Keratinocyte (primary cell): ENCODE measurements at regions not wholly inside any gene's neighbourhood (a gene's known extent, or its start where the extent isn't known, plus 50 kb on each side); places are given as distances from the start of the nearest gene placed in this dataset.

Experiments used
- DNase-seq: peaks from one replicate; pipeline ENCODE4 v3.0.0-alpha.2; 2011; ENCODE audit warnings: low read depth, missing footprints, low spot score
- FAIRE-seq: peaks from 2 replicates; lab custom pipeline; 2011; peaks lifted over from hg19 to GRCh38; lab: Jason Lieb, UNC
- H2AFZ ChIP-seq: 2 replicates; pipeline ENCODE4 v1.6.0; 2012; ENCODE audit warnings: low read length, control low read depth, inconsistent platforms; ENCODE audit not compliant: control insufficient read depth
- H3K27ac ChIP-seq: 2 replicates; pipeline ENCODE4 v1.5.1; 2011; ENCODE audit warnings: low read length; ENCODE audit not compliant: control insufficient read depth, insufficient read depth
- H3K27me3 ChIP-seq: 3 replicates; pipeline ENCODE4 v1.6.0; 2011; ENCODE audit warnings: low read length; ENCODE audit not compliant: control insufficient read depth, insufficient read depth; ENCODE audit errors: extremely low read depth
- H3K36me3 ChIP-seq, 2 experiments: 2 replicates in 1 of 2; 3 replicates in 1 of 2; pipeline ENCODE4 v1.5.1; 2011; ENCODE audit warnings: low read length in 2 of 2, mild to moderate bottlenecking in 1 of 2; ENCODE audit not compliant: control insufficient read depth in 2 of 2, insufficient read depth in 2 of 2; ENCODE audit errors: extremely low read depth in 1 of 2
- H3K4me1 ChIP-seq: 3 replicates; pipeline ENCODE4 v1.5.1; 2011; ENCODE audit warnings: low read length; ENCODE audit not compliant: control insufficient read depth, insufficient read depth; ENCODE audit errors: extremely low read depth
- H3K4me2 ChIP-seq: 3 replicates; pipeline ENCODE4 v1.6.0; 2011; ENCODE audit warnings: low read depth, low read length; ENCODE audit not compliant: control insufficient read depth, insufficient read depth; ENCODE audit errors: extremely low read depth
- H3K4me3 ChIP-seq, 3 experiments: fragments of 200-600 bp in 1 of 3; sonication (generic) in 1 of 3; 2 replicates in 2 of 3; 3 replicates in 1 of 3; pipeline ENCODE4 v1.5.1; 2011 to 2016; ENCODE audit warnings: low read length in 3 of 3, mild to moderate bottlenecking in 3 of 3, control low read depth in 2 of 3, inconsistent platforms in 1 of 3, low read depth in 1 of 3, mixed read lengths in 1 of 3, mixed run types in 1 of 3, moderate library complexity in 1 of 3; ENCODE audit not compliant: control insufficient read depth in 2 of 3, insufficient read depth in 2 of 3; ENCODE audit errors: extremely low read depth in 1 of 3
- H3K79me2 ChIP-seq: 2 replicates; pipeline ENCODE4 v1.6.0; 2012; ENCODE audit warnings: low read length; ENCODE audit not compliant: control insufficient read depth, insufficient read depth
- H3K9ac ChIP-seq: 3 replicates; pipeline ENCODE4 v1.6.0; 2011; ENCODE audit warnings: low read length; ENCODE audit not compliant: control insufficient read depth, insufficient read depth; ENCODE audit errors: extremely low read depth
- H3K9me1 ChIP-seq: 3 replicates; pipeline ENCODE4 v1.6.0; 2011; ENCODE audit warnings: low read length; ENCODE audit not compliant: control insufficient read depth, insufficient read depth; ENCODE audit errors: extremely low read depth
- H3K9me3 ChIP-seq: 2 replicates; pipeline ENCODE4 v1.5.1; 2012; ENCODE audit warnings: low read depth, low read length; ENCODE audit not compliant: control insufficient read depth
- H4K20me1 ChIP-seq: 3 replicates; pipeline ENCODE4 v1.6.0; 2011; ENCODE audit warnings: low read length; ENCODE audit not compliant: control insufficient read depth, insufficient read depth; ENCODE audit errors: extremely low read depth
- CTCF ChIP-seq, 3 experiments: IDR thresholded peaks in 1 of 3; conservative IDR thresholded peaks in 1 of 3; optimal IDR thresholded peaks in 1 of 3; 2 replicates in 2 of 3; 3 replicates in 1 of 3; pipeline versions ENCODE3 to v1.5.1; 2011; ENCODE audit warnings: low read length in 3 of 3, mild to moderate bottlenecking in 3 of 3, moderate library complexity in 2 of 3, control low read depth in 1 of 3, inconsistent platforms in 1 of 3; ENCODE audit not compliant: insufficient read depth in 2 of 3; ENCODE audit errors: extremely low read depth in 1 of 3
- EZH2 ChIP-seq: IDR thresholded peaks from one replicate; pipeline ENCODE4 v1.6.1; 2012; ENCODE audit warnings: inconsistent platforms, mild to moderate bottlenecking, low read length, moderate library complexity
- dilution Hi-C: fragments of 300-500 bp; cut with MboI; formaldehyde crosslinking; loops from one replicate; pipeline ENCODE4 v1.7.0; 2020; ENCODE audit warnings: low sequenced_read_pairs; ENCODE audit not compliant: extremely low pct_ligation_motif_present

GRCh38 chr2:145287736-145288135 lies 767.8 kb upstream of the ZEB2 start:
- Histone ChIP-seq H3K36me3 (no peaks in the 10 kb centered on the region), H4K20me1 (no peaks in the 10 kb centered on the region), H3K4me3 (no peak overlapping the region), H3K27ac (no peak overlapping the region), H3K4me1 (peaks cover 3% of the 10 kb centered on the region), H3K4me2 (no peak overlapping the region), H3K79me2 (no peaks in the 10 kb centered on the region), H3K9me3 (no peaks in the 10 kb centered on the region), H2AFZ (no peak overlapping the region), H3K27me3 (no peaks in the 10 kb centered on the region), H3K9ac (no peak overlapping the region), H3K9me1 (no peaks in the 10 kb centered on the region)
- DNase-seq = no peak
- no peak for FAIRE-seq
- dilution Hi-C loops = no loop called here
- no peak for TF ChIP-seq EZH2
- no peak for TF ChIP-seq CTCF (optimal IDR thresholded peaks at IDR 0.05 in 1 of 3, IDR thresholded peaks at IDR 0.05 in 1 of 3, conservative IDR thresholded peaks at IDR 0.05 in 1 of 3; ENCODE audit: extremely low read depth in 1 of 3, insufficient read depth in 2 of 3, low read length in 3 of 3)

- no peak for DNase-seq
- Histone ChIP-seq H3K27me3 (no peaks in the 10 kb centered on the region), H3K4me2 (no peak overlapping the region), H3K9me3 (no peaks in the 10 kb centered on the region), H3K9me1 (no peaks in the 10 kb centered on the region), H4K20me1 (no peaks in the 10 kb centered on the region), H3K4me1 (no peaks in the 10 kb centered on the region), H3K27ac (no peak overlapping the region), H3K79me2 (no peaks in the 10 kb centered on the region), H3K9ac (no peak overlapping the region), H3K36me3 (no peaks in the 10 kb centered on the region), H2AFZ (no peak overlapping the region), H3K4me3 (no peak overlapping the region)
- dilution Hi-C loops = no loop called here
- TF ChIP-seq EZH2 = no peak
- no peak for TF ChIP-seq CTCF (optimal IDR thresholded peaks at IDR 0.05 in 1 of 3, IDR thresholded peaks at IDR 0.05 in 1 of 3, conservative IDR thresholded peaks at IDR 0.05 in 1 of 3; ENCODE audit: extremely low read depth in 1 of 3, insufficient read depth in 2 of 3, low read length in 3 of 3)
- no peak for FAIRE-seq
Observed at GRCh38 chr2:145286716-145287275, 766.9 kb upstream of the ZEB2 start.
